ENCODE measurements at regions not wholly inside any gene's neighbourhood (a gene's known extent, or its start where the extent isn't known, plus 50 kb on each side); places are given as distances from the start of the nearest gene placed in this dataset.

DNA sequence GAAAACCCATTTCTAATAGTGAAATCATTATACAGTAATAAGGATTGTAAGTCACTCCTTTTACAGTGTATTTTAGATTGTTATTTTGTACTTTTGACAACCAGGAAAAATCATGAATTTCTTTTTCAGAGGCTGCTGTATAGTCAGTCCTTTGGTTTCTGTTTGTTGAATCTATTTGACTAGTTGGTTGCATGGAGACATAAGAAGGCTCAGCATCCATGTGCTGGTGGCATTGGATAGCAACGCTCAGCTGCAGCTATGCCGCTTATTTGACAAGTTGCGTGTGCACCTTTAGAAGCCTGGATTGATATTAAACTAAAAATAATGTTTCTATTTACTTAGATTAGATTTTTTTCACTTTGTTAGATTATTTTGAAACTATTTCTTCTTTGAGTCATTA is 254.1 kb upstream of the SYT4 start:
- TF ChIP-seq, protein P1, sequence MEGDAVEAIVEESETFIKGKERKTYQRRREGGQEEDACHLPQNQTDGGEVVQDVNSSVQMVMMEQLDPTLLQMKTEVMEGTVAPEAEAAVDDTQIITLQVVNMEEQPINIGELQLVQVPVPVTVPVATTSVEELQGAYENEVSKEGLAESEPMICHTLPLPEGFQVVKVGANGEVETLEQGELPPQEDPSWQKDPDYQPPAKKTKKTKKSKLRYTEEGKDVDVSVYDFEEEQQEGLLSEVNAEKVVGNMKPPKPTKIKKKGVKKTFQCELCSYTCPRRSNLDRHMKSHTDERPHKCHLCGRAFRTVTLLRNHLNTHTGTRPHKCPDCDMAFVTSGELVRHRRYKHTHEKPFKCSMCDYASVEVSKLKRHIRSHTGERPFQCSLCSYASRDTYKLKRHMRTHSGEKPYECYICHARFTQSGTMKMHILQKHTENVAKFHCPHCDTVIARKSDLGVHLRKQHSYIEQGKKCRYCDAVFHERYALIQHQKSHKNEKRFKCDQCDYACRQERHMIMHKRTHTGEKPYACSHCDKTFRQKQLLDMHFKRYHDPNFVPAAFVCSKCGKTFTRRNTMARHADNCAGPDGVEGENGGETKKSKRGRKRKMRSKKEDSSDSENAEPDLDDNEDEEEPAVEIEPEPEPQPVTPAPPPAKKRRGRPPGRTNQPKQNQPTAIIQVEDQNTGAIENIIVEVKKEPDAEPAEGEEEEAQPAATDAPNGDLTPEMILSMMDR (IDR thresholded peaks at IDR 0.05): no peak
- TF ChIP-seq POLR2A (IDR thresholded peaks at IDR 0.05; ENCODE audit: low read depth): no peak
- TF ChIP-seq EP300 (IDR thresholded peaks at IDR 0.05): no peak
